ENCODE measurements at regions not wholly inside any gene's neighbourhood (a gene's known extent, or its start where the extent isn't known, plus 50 kb on each side); places are given as distances from the start of the nearest gene placed in this dataset.

GRCh38 chr3:99505646-99506269, 132.6 kb upstream of the COL8A1 start:
- H3K9me3 ChIP-seq: no peaks in the 10 kb centered on the region
- H3K9me3 Mint-ChIP-seq: no peaks in the 10 kb centered on the region
- ChIA-PET POLR2A (no interaction called here), CTCF (no interaction called here)
- 0% methylated on average over 1 of the region's 7 CpGs for WGBS (ENCODE audit: insufficient coverage)
- H3K27me3 ChIP-seq (replicated peaks in 1 of 2; ENCODE audit: control insufficient read depth in 2 of 2, extremely low read depth in 1 of 2, insufficient read depth in 2 of 2, low read length in 1 of 2): no peaks in the 10 kb centered on the region
- no peaks in the 10 kb centered on the region for H3K36me3 Mint-ChIP-seq
- H3K27ac ChIP-seq (ENCODE audit: low read length): no peak overlapping the region
- DNase-seq (peak in 2 of 35 experiments; percentile 3 to 4), ATAC-seq (replicated peaks in 1 of 4) (no peak)
- H3K27me3 Mint-ChIP-seq: no peaks in the 10 kb centered on the region
- H3K4me1 Mint-ChIP-seq: peaks cover 0 to 3% (median 0%) of the 10 kb centered on the region in 3 donors
- H3K4me3 ChIP-seq (ENCODE audit: control insufficient read depth in 1 of 2, extremely low read depth in 1 of 2, low read length in 1 of 2): no peak overlapping the region
- H3K36me3 ChIP-seq (ENCODE audit: control insufficient read depth in 2 of 2, extremely low read depth in 1 of 2, insufficient read depth in 1 of 2, low read length in 1 of 2): no peaks in the 10 kb centered on the region
- H3K27ac Mint-ChIP-seq: no peak overlapping the region
- H3K4me3 Mint-ChIP-seq: no peak overlapping the region
- H3K4me1 ChIP-seq (ENCODE audit: control insufficient read depth in 1 of 2, extremely low read depth in 1 of 2, insufficient read depth in 2 of 2, low read length in 2 of 2): no peaks in the 10 kb centered on the region

DNA sequence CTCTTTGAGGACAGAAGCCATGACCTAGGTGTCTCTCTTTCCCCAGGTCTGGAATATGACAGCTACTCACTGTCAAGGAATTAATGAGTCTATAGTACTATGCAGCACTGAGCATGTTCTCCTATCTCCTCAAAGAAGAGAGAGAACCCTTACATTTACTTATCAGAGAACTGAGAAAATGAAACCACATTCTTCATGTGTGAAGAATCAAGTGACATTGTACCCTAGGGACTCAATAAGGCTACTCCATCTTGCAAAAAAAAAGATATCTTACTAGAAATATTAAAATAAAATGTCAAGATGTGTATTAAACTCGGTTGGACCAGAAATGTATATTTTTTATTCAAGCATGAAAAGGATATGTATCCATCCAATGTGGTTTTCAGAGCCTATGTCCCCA, 133.2 kb upstream of the COL8A1 start:
- CTCF ChIA-PET: no interaction called here

DNA sequence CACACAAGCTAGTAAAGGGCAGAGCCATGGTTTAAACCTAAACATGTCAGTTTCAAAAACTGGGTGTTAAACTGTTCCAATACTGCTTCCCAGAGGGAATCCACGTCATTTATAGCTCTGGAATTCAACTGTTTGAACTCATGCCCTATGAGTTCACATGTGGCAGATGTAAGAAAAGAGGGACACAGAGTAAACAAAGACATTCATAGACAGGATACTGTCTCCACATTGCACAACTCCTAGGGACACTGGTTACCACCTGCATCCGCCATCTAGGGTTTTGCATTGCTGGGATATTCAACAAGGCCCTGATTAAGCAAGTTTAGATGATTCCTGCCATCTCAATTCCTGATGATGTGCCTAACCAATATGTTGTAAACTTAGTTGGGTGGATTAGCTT, 134.1 kb upstream of the COL8A1 start:
- no peaks in the 10 kb centered on the region for H3K9me3 ChIP-seq
- Mint-ChIP-seq H3K27ac (no peak overlapping the region), H3K9me3 (no peaks in the 10 kb centered on the region), H3K36me3 (no peaks in the 10 kb centered on the region), H3K4me3 (no peak overlapping the region), H3K4me1 (peaks cover 0 to 3% (median 0%) of the 10 kb centered on the region in 3 donors), H3K27me3 (no peaks in the 10 kb centered on the region)
- no peak overlapping the region for H3K4me3 ChIP-seq (ENCODE audit: control insufficient read depth in 1 of 2, extremely low read depth in 1 of 2, low read length in 1 of 2)
- DNase-seq (no peak), ATAC-seq (replicated peaks in 1 of 4) (no peak)
- no peaks in the 10 kb centered on the region for H3K4me1 ChIP-seq (ENCODE audit: control insufficient read depth in 1 of 2, extremely low read depth in 1 of 2, insufficient read depth in 2 of 2, low read length in 2 of 2)
- POLR2A ChIA-PET: no interaction called here
- H3K27ac ChIP-seq (ENCODE audit: low read length): no peak overlapping the region
- H3K36me3 ChIP-seq (ENCODE audit: control insufficient read depth in 2 of 2, extremely low read depth in 1 of 2, insufficient read depth in 1 of 2, low read length in 1 of 2): no peaks in the 10 kb centered on the region
- H3K27me3 ChIP-seq (replicated peaks in 1 of 2; ENCODE audit: control insufficient read depth in 2 of 2, extremely low read depth in 1 of 2, insufficient read depth in 2 of 2, low read length in 1 of 2): no peaks in the 10 kb centered on the region
- 100% methylated on average over 1 of the region's 2 CpGs for WGBS (ENCODE audit: insufficient coverage)
- CTCF ChIA-PET: no interaction called here

More for the DNA sequence above, 133.2 kb upstream of the COL8A1 start:
- POLR2A ChIA-PET: no interaction called here
- Mint-ChIP-seq H3K27ac (no peak overlapping the region), H3K27me3 (no peaks in the 10 kb centered on the region), H3K4me1 (peaks cover 0 to 3% (median 0%) of the 10 kb centered on the region in 3 donors), H3K36me3 (no peaks in the 10 kb centered on the region), H3K9me3 (no peaks in the 10 kb centered on the region), H3K4me3 (no peak overlapping the region)
- H3K9me3 ChIP-seq: no peaks in the 10 kb centered on the region
- no peaks in the 10 kb centered on the region for H3K27me3 ChIP-seq (replicated peaks in 1 of 2; ENCODE audit: control insufficient read depth in 2 of 2, extremely low read depth in 1 of 2, insufficient read depth in 2 of 2, low read length in 1 of 2)
- H3K36me3 ChIP-seq (ENCODE audit: control insufficient read depth in 2 of 2, extremely low read depth in 1 of 2, insufficient read depth in 1 of 2, low read length in 1 of 2): no peaks in the 10 kb centered on the region
- no peaks in the 10 kb centered on the region for H3K4me1 ChIP-seq (ENCODE audit: control insufficient read depth in 1 of 2, extremely low read depth in 1 of 2, insufficient read depth in 2 of 2, low read length in 2 of 2)
- no peak overlapping the region for H3K4me3 ChIP-seq (ENCODE audit: control insufficient read depth in 1 of 2, extremely low read depth in 1 of 2, low read length in 1 of 2)
- DNase-seq (no peak), ATAC-seq (replicated peaks in 1 of 4) (no peak)
- H3K27ac ChIP-seq (ENCODE audit: low read length): no peak overlapping the region
- no CpG with 5 or more reads among the region's 1 CpG for WGBS (ENCODE audit: insufficient coverage)

DNA sequence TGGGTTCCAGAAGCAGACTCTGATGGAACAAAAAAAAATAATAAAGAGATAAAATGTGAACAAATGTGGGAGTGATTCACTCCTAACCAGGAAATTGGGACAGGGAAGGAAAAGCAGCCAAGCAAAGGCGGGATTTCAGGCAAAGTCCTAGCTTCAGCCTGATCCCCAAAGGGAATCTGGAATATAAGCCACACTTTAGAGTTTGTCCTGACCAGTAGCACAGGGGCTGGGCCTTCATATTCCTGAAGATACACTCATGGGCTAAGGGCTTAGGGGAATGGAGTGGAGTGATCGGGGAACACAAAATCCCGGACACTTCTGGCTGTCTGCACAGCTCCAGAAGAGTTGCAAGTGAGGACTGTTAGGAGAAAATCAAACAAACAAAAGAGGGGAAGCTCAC, 135.0 kb upstream of the COL8A1 start:
- Mint-ChIP-seq H3K27ac (no peak overlapping the region), H3K27me3 (no peaks in the 10 kb centered on the region), H3K4me3 (no peak overlapping the region), H3K36me3 (no peaks in the 10 kb centered on the region), H3K4me1 (peaks cover 0 to 3% (median 0%) of the 10 kb centered on the region in 3 donors), H3K9me3 (no peaks in the 10 kb centered on the region)
- no peak overlapping the region for H3K4me3 ChIP-seq (ENCODE audit: control insufficient read depth in 1 of 2, extremely low read depth in 1 of 2, low read length in 1 of 2)
- no peaks in the 10 kb centered on the region for H3K4me1 ChIP-seq (ENCODE audit: control insufficient read depth in 1 of 2, extremely low read depth in 1 of 2, insufficient read depth in 2 of 2, low read length in 2 of 2)
- ATAC-seq (replicated peaks in 1 of 4): no peak
- H3K27me3 ChIP-seq (replicated peaks in 1 of 2; ENCODE audit: control insufficient read depth in 2 of 2, extremely low read depth in 1 of 2, insufficient read depth in 2 of 2, low read length in 1 of 2): no peaks in the 10 kb centered on the region
- no peak for DNase-seq
- no peaks in the 10 kb centered on the region for H3K36me3 ChIP-seq (ENCODE audit: control insufficient read depth in 2 of 2, extremely low read depth in 1 of 2, insufficient read depth in 1 of 2, low read length in 1 of 2)
- ChIA-PET POLR2A (no interaction called here), CTCF (no interaction called here)
- H3K27ac ChIP-seq (ENCODE audit: low read length): no peak overlapping the region
- no peaks in the 10 kb centered on the region for H3K9me3 ChIP-seq
- 80% methylated on average over 1 of the region's 3 CpGs for WGBS (ENCODE audit: insufficient coverage)

DNA sequence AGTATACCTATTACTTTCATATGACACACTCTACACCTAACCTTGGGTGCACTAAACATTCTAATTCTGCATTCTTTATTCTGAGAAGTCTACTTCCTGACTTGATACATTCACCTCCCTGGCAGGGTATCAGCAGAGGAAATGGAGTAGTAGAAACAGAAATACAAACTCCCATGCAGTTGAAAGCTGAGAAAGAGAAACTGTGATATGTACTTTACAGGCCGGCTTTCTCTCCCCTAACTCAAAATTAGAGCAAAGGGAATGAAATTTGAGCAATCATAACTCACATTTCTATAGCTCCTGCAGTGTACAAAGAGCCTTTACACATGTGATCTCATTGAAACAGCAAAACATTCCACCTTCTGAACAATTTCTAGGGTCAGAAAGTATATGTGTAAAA, 135.5 kb upstream of the COL8A1 start:
- no peaks in the 10 kb centered on the region for H3K36me3 ChIP-seq (ENCODE audit: control insufficient read depth in 2 of 2, extremely low read depth in 1 of 2, insufficient read depth in 1 of 2, low read length in 1 of 2)
- POLR2A ChIA-PET: no interaction called here
- H3K27me3 ChIP-seq (replicated peaks in 1 of 2; ENCODE audit: control insufficient read depth in 2 of 2, extremely low read depth in 1 of 2, insufficient read depth in 2 of 2, low read length in 1 of 2): no peaks in the 10 kb centered on the region
- H3K27ac ChIP-seq (ENCODE audit: low read length): no peak overlapping the region
- Mint-ChIP-seq H3K9me3 (no peaks in the 10 kb centered on the region), H3K27me3 (no peaks in the 10 kb centered on the region), H3K4me3 (no peak overlapping the region), H3K4me1 (peaks cover 0 to 3% (median 0%) of the 10 kb centered on the region in 3 donors), H3K36me3 (no peaks in the 10 kb centered on the region), H3K27ac (no peak overlapping the region)
- no peaks in the 10 kb centered on the region for H3K4me1 ChIP-seq (ENCODE audit: control insufficient read depth in 1 of 2, extremely low read depth in 1 of 2, insufficient read depth in 2 of 2, low read length in 2 of 2)
- DNase-seq: no peak
- H3K4me3 ChIP-seq (ENCODE audit: control insufficient read depth in 1 of 2, extremely low read depth in 1 of 2, low read length in 1 of 2): no peak overlapping the region
- CTCF ChIA-PET: interaction anchor here in 1 of 2 donors (0.6 kb wide), 1 partner anchor 1032 kb away, joined by 3 read pairs; no protein-coding TSS in a partner anchor
- no peaks in the 10 kb centered on the region for H3K9me3 ChIP-seq
- no peak for ATAC-seq (replicated peaks in 1 of 4)
- WGBS (ENCODE audit: insufficient coverage): no CpG with 5 or more reads among the region's 1 CpG

DNA sequence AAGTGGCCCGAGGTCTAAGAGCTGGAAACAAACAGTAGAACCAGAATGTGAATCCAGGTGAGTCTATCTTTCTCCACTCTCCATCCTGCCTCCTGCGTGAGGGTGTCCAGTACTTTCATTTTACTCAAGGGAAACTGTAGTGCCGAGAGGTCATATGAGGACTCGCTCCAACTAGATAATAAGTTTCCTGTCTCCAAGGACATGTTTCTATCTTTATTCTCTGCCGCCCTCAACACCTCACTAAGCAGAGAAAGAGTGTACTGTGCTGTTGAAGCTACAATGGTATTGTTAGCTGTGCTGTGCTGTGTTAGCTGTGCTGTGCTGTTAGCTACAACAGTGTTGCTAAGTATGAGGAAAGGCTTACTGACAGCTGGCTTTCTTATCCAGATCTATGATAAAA, 137.9 kb upstream of the COL8A1 start:
- H3K4me3 ChIP-seq (ENCODE audit: control insufficient read depth in 1 of 2, extremely low read depth in 1 of 2, low read length in 1 of 2): no peak overlapping the region
- no peak overlapping the region for H3K27ac Mint-ChIP-seq
- ChIA-PET POLR2A (no interaction called here), CTCF (no interaction called here)
- no peak overlapping the region for H3K27ac ChIP-seq (ENCODE audit: low read length)
- no peaks in the 10 kb centered on the region for H3K4me1 ChIP-seq (ENCODE audit: control insufficient read depth in 1 of 2, extremely low read depth in 1 of 2, insufficient read depth in 2 of 2, low read length in 2 of 2)
- H3K36me3 Mint-ChIP-seq: no peaks in the 10 kb centered on the region
- ATAC-seq (replicated peaks in 1 of 4) (no peak), DNase-seq (no peak)
- H3K27me3 ChIP-seq (replicated peaks in 1 of 2; ENCODE audit: control insufficient read depth in 2 of 2, extremely low read depth in 1 of 2, insufficient read depth in 2 of 2, low read length in 1 of 2): no peaks in the 10 kb centered on the region
- H3K4me1 Mint-ChIP-seq: no peaks in the 10 kb centered on the region
- no peaks in the 10 kb centered on the region for H3K9me3 ChIP-seq
- WGBS (ENCODE audit: insufficient coverage): no CpG with 5 or more reads among the region's 5 CpGs
- peaks cover 0 to 9% (median 4%) of the 10 kb centered on the region in 3 donors for H3K9me3 Mint-ChIP-seq
- H3K36me3 ChIP-seq (ENCODE audit: control insufficient read depth in 2 of 2, extremely low read depth in 1 of 2, insufficient read depth in 1 of 2, low read length in 1 of 2): no peaks in the 10 kb centered on the region
- no peak overlapping the region for H3K4me3 Mint-ChIP-seq
- H3K27me3 Mint-ChIP-seq: no peaks in the 10 kb centered on the region
